Psoas muscle (tissue), 7 donors: ENCODE measurements at regions not wholly inside any gene's neighbourhood (a gene's known extent, or its start where the extent isn't known, plus 50 kb on each side); places are given as distances from the start of the nearest gene placed in this dataset.
A peak's percentile ranks its signal among the peaks of the same experiment; 100 is the strongest.

Experiments
- ATAC-seq, 4 donors: fragments of 200-7000 bp; cut with Tn5 transposase; one replicate each; pipeline ENCODE4 v1.9.1; 2020; ENCODE audit warnings: moderate library complexity in 3 of 4, mild to moderate bottlenecking in 2 of 4
- DNase-seq, 2 donors: peaks; one replicate each; pipeline ENCODE4 v3.0.0-alpha.2; 2020
- H3K27ac ChIP-seq: fragments of 200-600 bp; one replicate; pipeline ENCODE4 v1.8.0; 2022
- H3K27me3 ChIP-seq, 3 donors: fragments of 200-600 bp in 1 of 3; one replicate each; pipeline versions ENCODE4 v1.6.1 to v1.8.0; 2013 to 2022; ENCODE audit warnings: low read length in 2 of 3, mild to moderate bottlenecking in 2 of 3, moderate library complexity in 1 of 3; ENCODE audit not compliant: insufficient read depth in 3 of 3
- H3K36me3 ChIP-seq, 2 donors: fragments of 200-600 bp in 1 of 2; one replicate each; pipeline versions ENCODE4 v1.6.1 to v1.8.0; 2013 to 2022; ENCODE audit warnings: low read depth in 1 of 2, mild to moderate bottlenecking in 1 of 2, moderate library complexity in 1 of 2; ENCODE audit not compliant: insufficient read depth in 1 of 2
- H3K4me1 ChIP-seq: fragments of 200-600 bp; one replicate; pipeline ENCODE4 v1.8.0; 2022
- H3K4me3 ChIP-seq: fragments of 200-600 bp; one replicate; pipeline ENCODE4 v1.8.0; 2022; ENCODE audit warnings: mild to moderate bottlenecking
- H3K9me3 ChIP-seq: fragments of 200-600 bp; one replicate; pipeline ENCODE4 v1.8.0; 2022
- WGBS, 3 donors: extraction: QIAGEN DNeasy Blood & Tissue Kit; methylation state at CpG; one replicate each; pipeline versions ENCODE4 v1.1.6 to v1.1.7; 2013; 5-methylcytosine and 5-hydroxymethylcytosine counted together
- intact Hi-C, 2 donors: fragments of 100-400 bp; cut with DNase I; formaldehyde crosslinking; loops; one replicate each; pipeline versions ENCODE4 v1.11.0 to v1.14.2; 2022
- TF ChIP-seq, protein P1 (sequence below): fragments of 200-600 bp; IDR thresholded peaks from one replicate; pipeline ENCODE4 v1.8.0; 2022; ENCODE audit warnings: antibody characterized with exemption
- donor health status: healthy with polysubstance abuse.
- donor health status: DM: no; HTN: no; CAD: no; lungs with moderate emphysema.
- donor health status: Bipolar disorder and iron deficiency.
- donor health status: healthy.
- donor health status: DM: yes; HTN: yes; CAD: no.
- donor health status: DM: no; HTN: no; CAD: no.
- donor health status: DM: yes; HTN: yes; CAD: no.

DNA sequence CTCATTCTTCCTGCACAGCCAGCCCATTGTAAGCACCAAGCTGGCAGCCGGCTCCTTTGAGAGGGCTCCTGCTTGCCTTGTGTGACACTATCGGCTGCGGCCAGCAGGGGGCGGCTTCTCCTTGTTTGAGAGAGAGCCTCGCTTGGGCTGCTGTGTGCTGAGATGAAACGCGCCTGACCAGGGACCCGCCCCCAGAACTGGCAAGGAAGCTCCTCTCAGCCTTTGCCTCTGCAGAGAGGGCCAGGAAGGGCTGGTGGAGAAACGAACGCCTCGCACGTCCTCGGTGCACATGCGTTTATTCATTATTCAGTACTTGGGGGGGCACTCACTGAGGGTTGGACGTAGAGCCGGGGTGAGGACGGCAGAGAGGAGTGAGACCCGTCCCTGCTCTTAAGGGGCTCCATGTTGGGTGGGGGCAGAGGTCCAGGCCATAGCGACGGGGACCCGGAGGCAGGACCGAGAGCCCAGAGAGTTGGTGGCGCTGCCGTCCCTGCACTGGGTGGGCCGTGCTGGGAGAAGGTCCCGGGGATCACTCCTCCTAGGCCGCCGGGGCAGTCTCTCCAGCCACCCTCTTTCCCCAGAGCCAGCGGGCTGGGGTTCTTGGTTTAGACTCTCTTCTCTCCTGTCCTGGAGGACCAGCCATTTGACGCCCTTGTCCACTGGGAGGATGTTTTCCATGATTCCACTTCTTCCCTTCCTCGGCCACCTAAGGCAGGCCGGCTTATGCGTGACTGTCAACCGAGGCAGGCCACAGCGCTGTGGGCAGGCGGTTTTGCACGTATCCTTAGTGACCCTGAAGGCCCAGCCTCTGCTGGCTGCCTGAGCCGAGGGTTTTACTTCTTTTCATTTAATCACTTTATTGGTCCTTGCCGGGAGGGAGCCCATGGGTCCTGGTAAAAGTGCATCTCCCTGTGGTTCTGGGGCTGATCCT lies 174.5 kb downstream of the KATNAL1 start:
- intact Hi-C loops, result loop anchor here (5.0 to 10.0 kb wide), 7 partner anchors 204 to 909 kb away; partner anchors contain the start of gene HMGB1 (in 1 of the 2)
- Histone ChIP-seq H3K9me3 (no peaks in the 10 kb centered on the region), H3K4me3 (peak overlapping the region; percentile 15), H3K36me3 (no peaks in the 10 kb centered on the region), H3K27ac (no peak overlapping the region), H3K4me1 (no peaks in the 10 kb centered on the region), H3K27me3 (no peaks in the 10 kb centered on the region)
- WGBS, 3 donors, result 49 to 50% (median 49%) methylated on average over 37 to 39 of the region's 39 CpGs
- DNase-seq (peak; percentile 97), ATAC-seq (peak; percentile 95 to 99 (median 96))
- TF ChIP-seq, protein P1, sequence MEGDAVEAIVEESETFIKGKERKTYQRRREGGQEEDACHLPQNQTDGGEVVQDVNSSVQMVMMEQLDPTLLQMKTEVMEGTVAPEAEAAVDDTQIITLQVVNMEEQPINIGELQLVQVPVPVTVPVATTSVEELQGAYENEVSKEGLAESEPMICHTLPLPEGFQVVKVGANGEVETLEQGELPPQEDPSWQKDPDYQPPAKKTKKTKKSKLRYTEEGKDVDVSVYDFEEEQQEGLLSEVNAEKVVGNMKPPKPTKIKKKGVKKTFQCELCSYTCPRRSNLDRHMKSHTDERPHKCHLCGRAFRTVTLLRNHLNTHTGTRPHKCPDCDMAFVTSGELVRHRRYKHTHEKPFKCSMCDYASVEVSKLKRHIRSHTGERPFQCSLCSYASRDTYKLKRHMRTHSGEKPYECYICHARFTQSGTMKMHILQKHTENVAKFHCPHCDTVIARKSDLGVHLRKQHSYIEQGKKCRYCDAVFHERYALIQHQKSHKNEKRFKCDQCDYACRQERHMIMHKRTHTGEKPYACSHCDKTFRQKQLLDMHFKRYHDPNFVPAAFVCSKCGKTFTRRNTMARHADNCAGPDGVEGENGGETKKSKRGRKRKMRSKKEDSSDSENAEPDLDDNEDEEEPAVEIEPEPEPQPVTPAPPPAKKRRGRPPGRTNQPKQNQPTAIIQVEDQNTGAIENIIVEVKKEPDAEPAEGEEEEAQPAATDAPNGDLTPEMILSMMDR, result peak; percentile 95

DNA sequence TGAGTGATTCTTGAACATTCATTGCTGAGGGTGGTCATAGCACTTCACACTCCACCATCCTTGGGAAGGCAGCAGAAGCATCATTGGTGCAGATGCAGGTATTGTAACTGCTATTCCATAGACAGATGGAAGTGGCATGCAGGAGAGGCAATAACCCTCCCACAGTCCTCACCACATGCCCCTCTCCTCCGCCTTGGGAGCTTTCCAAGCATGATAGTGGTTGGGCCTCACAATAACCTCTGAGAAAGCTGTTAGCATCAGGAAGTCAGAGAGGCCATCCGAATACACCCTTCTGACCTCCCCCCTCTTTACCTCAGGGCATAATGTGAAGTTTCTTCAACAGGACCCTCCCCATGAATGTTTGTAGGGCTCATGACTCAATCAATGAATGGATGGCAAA lies 177.9 kb downstream of the KATNAL1 start:
- no peak overlapping the region for H3K27ac ChIP-seq
- ATAC-seq (no peak), DNase-seq (no peak)
- intact Hi-C loops, result loop anchor here in 1 of 2 donors (10.0 kb wide), 1 partner anchor 675 kb away; no protein-coding TSS in a partner anchor
- no peaks in the 10 kb centered on the region for H3K27me3 ChIP-seq
- no peaks in the 10 kb centered on the region for H3K4me1 ChIP-seq
- H3K9me3 ChIP-seq, result no peaks in the 10 kb centered on the region
- TF ChIP-seq, protein P1, result no peak
- WGBS, 3 donors, result 87 to 91% (median 89%) methylated on average over 2 of the region's 2 CpGs
- H3K36me3 ChIP-seq, result no peaks in the 10 kb centered on the region
- no peak overlapping the region for H3K4me3 ChIP-seq

DNA sequence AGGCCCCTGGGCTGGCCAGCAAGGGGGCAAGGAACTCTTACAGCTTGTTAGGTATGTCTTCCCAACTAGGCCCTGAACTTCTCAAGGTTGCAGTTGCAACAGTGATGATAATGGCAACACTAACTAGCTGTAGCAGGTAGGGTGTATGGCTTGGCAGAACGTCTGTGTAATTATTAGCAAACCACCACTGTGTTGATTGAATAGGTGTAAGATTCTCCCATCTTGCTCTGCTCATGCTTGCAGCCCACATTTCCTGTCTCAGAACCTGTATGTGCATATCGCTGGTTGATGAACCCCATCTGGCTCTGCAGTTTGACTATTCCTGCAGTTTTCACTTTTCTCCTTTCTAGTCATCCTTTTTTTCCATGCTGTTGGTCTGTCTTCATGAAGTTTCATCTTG lies 178.8 kb downstream of the KATNAL1 start:
- Histone ChIP-seq H3K27me3 (no peaks in the 10 kb centered on the region), H3K9me3 (no peaks in the 10 kb centered on the region), H3K27ac (no peak overlapping the region), H3K4me1 (no peaks in the 10 kb centered on the region), H3K4me3 (no peak overlapping the region), H3K36me3 (no peaks in the 10 kb centered on the region)
- ATAC-seq (no peak), DNase-seq (no peak)
- TF ChIP-seq, protein P1, result no peak
- 92 to 98% (median 95%) methylated on average over 2 of the region's 2 CpGs for WGBS, 3 donors
- intact Hi-C loops, result loop anchor here in 1 of 2 donors (10.0 kb wide), 1 partner anchor 676 kb away; no protein-coding TSS in a partner anchor

DNA sequence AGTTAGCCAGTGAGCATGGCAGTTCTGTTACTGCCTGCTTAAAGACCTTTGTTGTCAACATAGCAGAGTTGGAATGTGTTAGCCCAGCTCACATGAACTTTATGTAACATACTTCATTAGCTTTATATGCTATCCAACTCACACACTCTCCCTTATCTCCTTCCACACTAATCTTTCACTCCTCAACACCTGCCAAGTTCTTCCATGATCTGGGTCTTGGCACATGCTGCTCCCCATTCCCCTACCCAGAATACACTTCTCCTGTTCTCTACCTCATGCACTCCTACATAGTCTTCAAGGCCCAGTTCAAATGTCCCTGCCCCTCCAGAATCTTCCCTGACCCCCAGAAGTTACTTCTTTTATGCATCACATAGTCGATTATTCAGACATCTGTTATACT lies 179.3 kb downstream of the KATNAL1 start:
- TF ChIP-seq, protein P1, result no peak
- Histone ChIP-seq H3K9me3 (no peaks in the 10 kb centered on the region), H3K4me3 (no peak overlapping the region), H3K27ac (no peak overlapping the region), H3K36me3 (no peaks in the 10 kb centered on the region), H3K4me1 (no peaks in the 10 kb centered on the region), H3K27me3 (no peaks in the 10 kb centered on the region)
- DNase-seq (no peak), ATAC-seq (no peak)
- intact Hi-C loops, result loop anchor here in 1 of 2 donors (10.0 kb wide), 1 partner anchor 677 kb away; no protein-coding TSS in a partner anchor
- 42 to 53% (median 45%) methylated on average over 1 of the region's 1 CpG for WGBS, 3 donors
